Neural cell (in vitro differentiated cells): ENCODE measurements at regions not wholly inside any gene's neighbourhood (a gene's known extent, or its start where the extent isn't known, plus 50 kb on each side); places are given as distances from the start of the nearest gene placed in this dataset.

ENCODE experiments used
- H2AFZ ChIP-seq: fragments of 200-600, 300-800 bp; sonication (generic), shearing (Covaris generic); 2 replicates; pipeline ENCODE4 v1.6.0; 2014; ENCODE audit warnings: low read depth, mild to moderate bottlenecking, antibody characterized with exemption, low read length, moderate library complexity
- H3F3A ChIP-seq: fragments of 200-600 bp; shearing (Covaris generic); 2 replicates; pipeline ENCODE4 v1.6.1; 2016; ENCODE audit warnings: mild to moderate bottlenecking, moderate library complexity, mixed read lengths, antibody characterized with exemption, low read length; ENCODE audit not compliant: insufficient read depth, poor library complexity, severe bottlenecking
- H3K27ac ChIP-seq: fragments of 200-600, 300-800 bp; sonication (generic), shearing (Covaris generic); 2 replicates; pipeline ENCODE4 v1.5.1; 2014; ENCODE audit warnings: mild to moderate bottlenecking, low read length, moderate library complexity
- H3K27me3 ChIP-seq: fragments of 300-800, 200-600 bp; sonication (generic), shearing (Covaris generic); 2 replicates; pipeline ENCODE4 v1.6.0; 2014; ENCODE audit warnings: mild to moderate bottlenecking, low read depth, low read length, moderate library complexity; ENCODE audit not compliant: insufficient read depth
- H3K36me3 ChIP-seq: fragments of 300-800, 200-600 bp; sonication (generic), shearing (Covaris generic); 2 replicates; pipeline ENCODE4 v1.5.1; 2014; ENCODE audit warnings: mild to moderate bottlenecking, antibody characterized with exemption, low read length, moderate library complexity; ENCODE audit not compliant: insufficient read depth
- H3K4me2 ChIP-seq: fragments of 300-800, 200-600 bp; sonication (generic), shearing (Covaris generic); 2 replicates; pipeline ENCODE4 v1.6.0; 2014; ENCODE audit warnings: mild to moderate bottlenecking, low read length
- H3K4me3 ChIP-seq: fragments of 300-800, 200-600 bp; sonication (generic), shearing (Covaris generic); 2 replicates; pipeline ENCODE4 v1.5.1; 2014; ENCODE audit warnings: mild to moderate bottlenecking, low read length, moderate library complexity
- H3K79me2 ChIP-seq: fragments of 200-600 bp; shearing (Covaris generic); replicated peaks from 2 replicates; pipeline ENCODE4 v1.6.0; 2014; ENCODE audit warnings: mild to moderate bottlenecking, low read length, moderate library complexity; ENCODE audit not compliant: insufficient read depth
- H3K9ac ChIP-seq: fragments of 300-800, 200-600 bp; sonication (generic), shearing (Covaris generic); 2 replicates; pipeline ENCODE4 v1.6.1; 2016; ENCODE audit warnings: mild to moderate bottlenecking, low read length, mixed read lengths
- H3K9me2 ChIP-seq: fragments of 200-600 bp; shearing (Covaris generic); 2 replicates; pipeline ENCODE4 v1.6.1; 2016; ENCODE audit warnings: mild to moderate bottlenecking, low read length, mixed read lengths; ENCODE audit not compliant: insufficient read depth
- H3K9me3 ChIP-seq: fragments of 200-600, 300-800 bp; sonication (generic), shearing (Covaris generic); 2 replicates; pipeline ENCODE4 v1.6.1; 2016; ENCODE audit warnings: mild to moderate bottlenecking, mixed run types, low read length, moderate library complexity, mixed read lengths
- H4K20me1 ChIP-seq: fragments of 200-600 bp; shearing (Covaris generic); 2 replicates; pipeline ENCODE4 v1.6.1; 2016; ENCODE audit warnings: mild to moderate bottlenecking, mixed run types; ENCODE audit not compliant: insufficient read depth
- CTCF ChIP-seq: fragments of 450-650 bp; IDR thresholded peaks from 2 replicates; pipeline ENCODE4 v1.5.1; 2014; ENCODE audit warnings: antibody characterized with exemption, mild to moderate bottlenecking, moderate library complexity; ENCODE audit not compliant: poor library complexity, severe bottlenecking
- EP300 ChIP-seq: fragments of 450-650 bp; conservative IDR thresholded peaks from 2 replicates; pipeline ENCODE4 v1.6.1; 2014; ENCODE audit warnings: antibody characterized with exemption, mild to moderate bottlenecking, moderate library complexity; ENCODE audit not compliant: poor library complexity, severe bottlenecking
- EZH2 ChIP-seq: fragments of 200-600, 300-800 bp; shearing (Covaris generic), sonication (generic); IDR thresholded peaks from 2 replicates; pipeline ENCODE4 v1.6.1; 2014; ENCODE audit warnings: antibody characterized with exemption, low read length, borderline replicate concordance, mild to moderate bottlenecking; ENCODE audit not compliant: insufficient read depth, poor library complexity, severe bottlenecking
- MXI1 ChIP-seq: fragments of 450-650 bp; conservative IDR thresholded peaks from 2 replicates; pipeline ENCODE4 v1.6.1; 2014; ENCODE audit warnings: antibody characterized with exemption, mild to moderate bottlenecking; ENCODE audit not compliant: poor library complexity, severe bottlenecking
- POLR2AphosphoS5 ChIP-seq: IDR thresholded peaks from 2 replicates; pipeline ENCODE4 v1.6.1; 2012
- RAD21 ChIP-seq: fragments of 450-650 bp; conservative IDR thresholded peaks from 2 replicates; pipeline ENCODE4 v1.6.1; 2014; ENCODE audit warnings: antibody characterized with exemption, mild to moderate bottlenecking, moderate library complexity
- REST ChIP-seq: IDR thresholded peaks from 2 replicates; pipeline ENCODE4 v1.6.1; 2012; ENCODE audit warnings: borderline replicate concordance
- SMC3 ChIP-seq: fragments of 450-650 bp; conservative IDR thresholded peaks from 2 replicates; pipeline ENCODE4 v1.6.1; 2014; ENCODE audit warnings: antibody characterized with exemption, mild to moderate bottlenecking, moderate library complexity; ENCODE audit not compliant: poor library complexity
- TAF1 ChIP-seq: IDR thresholded peaks from 2 replicates; pipeline ENCODE4 v1.6.1; 2012; ENCODE audit warnings: low read depth

- no peak for TF ChIP-seq POLR2AphosphoS5
- Histone ChIP-seq H3K4me3 (no peak overlapping the region), H3K79me2 (no peaks in the 10 kb centered on the region), H3K27ac (no peak overlapping the region), H3K27me3 (no peaks in the 10 kb centered on the region), H2AFZ (no peak overlapping the region), H3K9me2 (no peaks in the 10 kb centered on the region), H3K9ac (no peak overlapping the region), H3K4me2 (no peak overlapping the region), H4K20me1 (no peaks in the 10 kb centered on the region), H3K9me3 (no peaks in the 10 kb centered on the region), H3K36me3 (no peaks in the 10 kb centered on the region), H3F3A (no peaks in the 10 kb centered on the region)
Observed at GRCh38 chr3:28700728-28701127, 352.1 kb upstream of the AZI2 start.

DNA sequence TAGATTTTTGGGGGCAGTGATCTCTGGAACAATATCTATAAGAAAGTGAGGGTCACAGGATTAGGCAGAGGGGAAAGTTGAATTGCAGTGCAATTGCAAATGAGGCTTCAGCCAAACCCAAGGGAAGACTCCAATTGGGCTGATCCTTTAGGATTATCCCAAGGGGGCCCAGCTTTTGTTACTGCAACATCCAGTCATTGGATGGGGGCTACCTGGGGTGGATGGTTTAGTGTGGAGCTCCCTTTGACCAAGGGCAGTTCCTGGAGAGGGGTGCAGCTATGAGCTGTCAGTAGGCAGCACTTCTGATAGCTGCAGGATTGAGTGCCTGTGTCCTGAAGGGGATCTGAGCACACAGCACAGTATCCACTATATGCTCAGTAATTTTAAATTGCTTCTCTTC, 355.2 kb upstream of the AZI2 start:
- TF ChIP-seq EZH2 (no peak), MXI1 (no peak)
- H3K4me3 ChIP-seq = no peak overlapping the region
- no peaks in the 10 kb centered on the region for H3K27me3 ChIP-seq
- H3K27ac ChIP-seq = no peak overlapping the region
- no peak overlapping the region for H2AFZ ChIP-seq
- H3K79me2 ChIP-seq = no peaks in the 10 kb centered on the region
- no peak overlapping the region for H3K4me2 ChIP-seq
- H3F3A ChIP-seq = no peaks in the 10 kb centered on the region
- no peaks in the 10 kb centered on the region for H3K9me3 ChIP-seq
- no peaks in the 10 kb centered on the region for H3K9me2 ChIP-seq
- no peaks in the 10 kb centered on the region for H4K20me1 ChIP-seq
- H3K36me3 ChIP-seq = no peaks in the 10 kb centered on the region
- H3K9ac ChIP-seq = no peak overlapping the region

- no peak for TF ChIP-seq POLR2AphosphoS5
- TF ChIP-seq MXI1 = no peak
- no peak for TF ChIP-seq RAD21
- no peak for TF ChIP-seq EP300
- TF ChIP-seq CTCF = no peak
- TF ChIP-seq TAF1 = no peak
- no peak for TF ChIP-seq EZH2
- no peak for TF ChIP-seq REST
- no peak for TF ChIP-seq SMC3
- Histone ChIP-seq H3K9me2 (no peaks in the 10 kb centered on the region), H3K4me3 (no peak overlapping the region), H3F3A (no peaks in the 10 kb centered on the region), H4K20me1 (no peaks in the 10 kb centered on the region), H3K79me2 (no peaks in the 10 kb centered on the region), H2AFZ (no peak overlapping the region), H3K36me3 (no peaks in the 10 kb centered on the region), H3K9ac (no peak overlapping the region), H3K27ac (no peak overlapping the region), H3K9me3 (no peaks in the 10 kb centered on the region), H3K4me2 (no peak overlapping the region), H3K27me3 (no peaks in the 10 kb centered on the region)
Observed at GRCh38 chr3:28711293-28711692, 362.7 kb upstream of the AZI2 start.
